NT2/D1 (cell line): ENCODE measurements at regions not wholly inside any gene's neighbourhood (a gene's known extent, or its start where the extent isn't known, plus 50 kb on each side); places are given as distances from the start of the nearest gene placed in this dataset.

ENCODE experiments used
- SUZ12 ChIP-seq: IDR thresholded peaks from 2 replicates; pipeline ENCODE4 v1.6.1; 2011; ENCODE audit not compliant: insufficient read length, insufficient read depth; ENCODE audit errors: extremely low read depth
- YY1 ChIP-seq: IDR thresholded peaks from 2 replicates; pipeline ENCODE4 v1.6.1; 2011; ENCODE audit not compliant: insufficient read length, insufficient read depth
- ZNF274 ChIP-seq: IDR thresholded peaks from 2 replicates; pipeline ENCODE4 v1.6.1; 2011; ENCODE audit warnings: mild to moderate bottlenecking, low read depth, low read length

- no peak for TF ChIP-seq SUZ12
- no peak for TF ChIP-seq ZNF274
- no peak for TF ChIP-seq YY1
These were observed 105.2 kb downstream of the VCY start for GRCh38 chrY:13881096-13881495.
